Neural progenitor cell (in vitro differentiated cells): ENCODE measurements at regions not wholly inside any gene's neighbourhood (a gene's known extent, or its start where the extent isn't known, plus 50 kb on each side); places are given as distances from the start of the nearest gene placed in this dataset.

Source experiments
- DNase-seq: peaks from one replicate; pipeline ENCODE4 v3.0.0-alpha.2; 2016; ENCODE audit warnings: low spot score
- H2AFZ ChIP-seq: fragments of 200-600 bp; sonication (generic); replicated peaks from 2 replicates; pipeline ENCODE4 v1.6.1; 2016; ENCODE audit warnings: antibody characterized with exemption
- H3F3A ChIP-seq: fragments of 200-600 bp; sonication (generic); 2 replicates; pipeline ENCODE4 v1.6.1; 2016; ENCODE audit warnings: antibody characterized with exemption, low read depth
- H3K27ac ChIP-seq: fragments of 200-600 bp; sonication (generic); 2 replicates; pipeline ENCODE4 v1.5.1; 2016; ENCODE audit warnings: mild to moderate bottlenecking
- H3K27me3 ChIP-seq: fragments of 200-600 bp; sonication (generic); 2 replicates; pipeline ENCODE4 v1.6.1; 2016; ENCODE audit warnings: mild to moderate bottlenecking, moderate library complexity
- H3K36me3 ChIP-seq: fragments of 200-600 bp; sonication (generic); 2 replicates; pipeline ENCODE4 v1.5.1; 2016
- H3K4me1 ChIP-seq: fragments of 200-600 bp; sonication (generic); 2 replicates; pipeline ENCODE4 v1.6.1; 2016; ENCODE audit warnings: mixed run types
- H3K4me2 ChIP-seq: fragments of 200-600 bp; sonication (generic); 2 replicates; pipeline ENCODE4 v1.6.1; 2016
- H3K4me3 ChIP-seq: fragments of 200-600 bp; sonication (generic); 2 replicates; pipeline ENCODE4 v1.5.1; 2016
- H3K79me2 ChIP-seq: fragments of 200-600 bp; sonication (generic); 2 replicates; pipeline ENCODE4 v1.6.1; 2016; ENCODE audit warnings: low read depth
- H3K9ac ChIP-seq: fragments of 200-600 bp; sonication (generic); 2 replicates; pipeline ENCODE4 v1.6.1; 2016
- H3K9me3 ChIP-seq: fragments of 200-600 bp; sonication (generic); 2 replicates; pipeline ENCODE4 v1.5.1; 2016; ENCODE audit warnings: low read depth
- H4K20me1 ChIP-seq: fragments of 200-600 bp; sonication (generic); 2 replicates; pipeline ENCODE4 v1.6.1; 2016; ENCODE audit warnings: low read depth
- H3K27ac Mint-ChIP-seq: 3 replicates; pipeline ENCODE4 v1.8.0; 2021; ENCODE audit warnings: mixed read lengths
- H3K27me3 Mint-ChIP-seq: 2 replicates; pipeline ENCODE4 v1.8.0; 2022; ENCODE audit warnings: low read depth, mild to moderate bottlenecking, inconsistent platforms, moderate library complexity, mixed read lengths; ENCODE audit not compliant: insufficient read depth
- H3K36me3 Mint-ChIP-seq: 3 replicates; pipeline ENCODE4 v1.8.0; 2021; ENCODE audit warnings: mixed read lengths
- H3K4me1 Mint-ChIP-seq: 3 replicates; pipeline ENCODE4 v1.8.0; 2021; ENCODE audit warnings: mixed read lengths
- H3K4me3 Mint-ChIP-seq: 3 replicates; pipeline ENCODE4 v1.8.0; 2021; ENCODE audit warnings: mild to moderate bottlenecking, moderate library complexity, mixed read lengths
- H3K9me3 Mint-ChIP-seq: 3 replicates; pipeline ENCODE4 v1.8.0; 2020; ENCODE audit warnings: mixed read lengths
- CTCF ChIP-seq: fragments of 200-600 bp; sonication (generic); IDR thresholded peaks from 2 replicates; pipeline ENCODE4 v1.5.1; 2017; ENCODE audit warnings: antibody characterized with exemption, mild to moderate bottlenecking
- EZH2 ChIP-seq: fragments of 200-600 bp; sonication (generic); IDR thresholded peaks from 2 replicates; pipeline ENCODE4 v1.6.1; 2017; ENCODE audit warnings: antibody characterized with exemption, mild to moderate bottlenecking, moderate library complexity
- EZH2phosphoT487 ChIP-seq: fragments of 200-600 bp; sonication (generic); IDR thresholded peaks from 2 replicates; pipeline ENCODE4 v1.6.1; 2017; ENCODE audit warnings: antibody characterized with exemption

DNA sequence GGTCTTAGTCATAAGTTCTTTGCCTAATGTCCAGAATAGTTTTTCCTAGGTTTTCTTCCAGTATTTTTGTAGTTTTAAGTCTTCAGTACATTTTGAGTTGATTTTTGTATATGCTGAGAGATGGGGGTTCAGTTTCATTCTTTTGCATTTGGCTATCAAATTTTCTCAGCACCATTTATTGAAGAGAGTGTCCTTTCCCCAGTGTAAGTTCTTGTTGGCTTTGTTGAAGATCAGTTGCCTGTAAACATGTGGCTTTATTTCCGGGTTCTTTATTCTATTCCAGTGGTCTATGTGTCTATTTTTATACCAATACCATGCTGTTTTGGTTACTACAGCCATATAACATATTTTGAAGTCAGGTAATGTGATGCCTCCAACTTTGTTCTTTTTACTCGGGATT, 87.5 kb upstream of the MYCN start:
- Histone ChIP-seq H3K36me3 (no peaks in the 10 kb centered on the region), H3F3A (no peaks in the 10 kb centered on the region), H3K4me2 (no peak overlapping the region), H3K4me3 (no peak overlapping the region), H3K79me2 (no peaks in the 10 kb centered on the region), H3K4me1 (peaks cover 8% of the 10 kb centered on the region), H4K20me1 (no peaks in the 10 kb centered on the region), H2AFZ (no peak overlapping the region), H3K9ac (no peak overlapping the region), H3K27ac (no peak overlapping the region), H3K27me3 (no peaks in the 10 kb centered on the region), H3K9me3 (no peaks in the 10 kb centered on the region)
- Mint-ChIP-seq H3K4me1 (no peaks in the 10 kb centered on the region), H3K36me3 (no peaks in the 10 kb centered on the region), H3K27ac (no peak overlapping the region), H3K9me3 (peaks cover 6% of the 10 kb centered on the region), H3K4me3 (no peak overlapping the region), H3K27me3 (peaks cover 5% of the 10 kb centered on the region)
- DNase-seq: no peak
- TF ChIP-seq CTCF: no peak
- no peak for TF ChIP-seq EZH2
- no peak for TF ChIP-seq EZH2phosphoT487

DNA sequence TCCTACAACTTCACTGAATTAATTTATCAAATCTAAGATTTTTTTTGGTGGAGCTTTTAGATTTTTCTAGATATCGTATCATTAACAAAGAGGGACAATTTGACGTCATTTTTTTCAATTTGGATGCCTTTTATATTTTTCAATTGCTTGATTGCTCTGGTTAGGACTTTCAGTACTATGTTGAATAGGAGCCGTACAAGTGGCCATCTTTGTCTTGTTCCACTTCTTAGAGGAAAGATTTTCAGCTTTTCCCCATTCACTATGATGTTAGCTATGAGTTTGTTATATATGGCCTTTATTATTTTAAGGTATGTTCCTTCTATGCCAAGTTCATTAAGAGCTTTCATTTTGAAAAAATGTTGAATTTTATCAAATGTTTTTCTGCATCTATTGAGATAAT, 86.4 kb upstream of the MYCN start:
- H3K27me3 ChIP-seq: no peaks in the 10 kb centered on the region
- H3K27ac Mint-ChIP-seq: no peak overlapping the region
- H3K36me3 ChIP-seq: no peaks in the 10 kb centered on the region
- no peaks in the 10 kb centered on the region for H4K20me1 ChIP-seq
- H3K27me3 Mint-ChIP-seq: peaks cover 5% of the 10 kb centered on the region
- H2AFZ ChIP-seq: no peak overlapping the region
- no peak overlapping the region for H3K4me3 Mint-ChIP-seq
- no peak overlapping the region for H3K9ac ChIP-seq
- no peaks in the 10 kb centered on the region for H3K9me3 ChIP-seq
- TF ChIP-seq CTCF (no peak), EZH2 (no peak), EZH2phosphoT487 (no peak)
- H3K9me3 Mint-ChIP-seq: peaks cover 4% of the 10 kb centered on the region
- no peaks in the 10 kb centered on the region for H3K79me2 ChIP-seq
- peaks cover 2% of the 10 kb centered on the region for H3K4me1 Mint-ChIP-seq
- H3K4me2 ChIP-seq: no peak overlapping the region
- H3K36me3 Mint-ChIP-seq: no peaks in the 10 kb centered on the region
- peaks cover 8% of the 10 kb centered on the region for H3K4me1 ChIP-seq
- no peak overlapping the region for H3K4me3 ChIP-seq
- no peaks in the 10 kb centered on the region for H3F3A ChIP-seq
- no peak for DNase-seq
- H3K27ac ChIP-seq: no peak overlapping the region

DNA sequence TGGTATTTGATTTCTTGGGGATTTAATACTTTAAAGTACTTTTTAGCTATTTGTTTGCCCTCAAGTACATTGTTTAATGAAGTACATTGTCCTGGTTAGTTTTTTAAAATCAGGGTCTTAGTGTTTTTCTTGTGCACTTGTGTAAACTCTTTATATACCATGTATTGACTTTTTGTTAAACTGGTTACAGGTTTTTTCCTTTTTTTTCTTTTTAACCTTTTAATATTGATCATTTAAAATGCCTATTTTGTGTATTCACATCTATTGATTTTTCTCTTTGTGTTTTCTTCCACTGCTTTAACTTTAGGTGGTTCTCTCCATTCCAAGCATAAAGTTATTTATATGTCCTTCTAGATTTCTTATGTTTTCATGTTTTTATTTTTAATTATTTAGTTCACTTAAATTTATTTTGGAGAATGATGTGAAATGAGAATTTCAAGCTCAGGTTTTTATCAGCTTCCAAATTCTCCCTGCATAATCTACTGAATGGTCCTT, 84.5 kb upstream of the MYCN start:
- Histone ChIP-seq H3K4me1 (peaks cover 8% of the 10 kb centered on the region), H3K27ac (no peak overlapping the region), H3K9ac (no peak overlapping the region), H3K4me2 (no peak overlapping the region), H4K20me1 (no peaks in the 10 kb centered on the region), H3F3A (no peaks in the 10 kb centered on the region), H2AFZ (no peak overlapping the region), H3K36me3 (no peaks in the 10 kb centered on the region), H3K79me2 (no peaks in the 10 kb centered on the region), H3K27me3 (no peaks in the 10 kb centered on the region), H3K4me3 (no peak overlapping the region), H3K9me3 (no peaks in the 10 kb centered on the region)
- DNase-seq: no peak
- Mint-ChIP-seq H3K27ac (no peak overlapping the region), H3K9me3 (peaks cover 4% of the 10 kb centered on the region), H3K4me3 (no peak overlapping the region), H3K4me1 (peaks cover 4% of the 10 kb centered on the region), H3K36me3 (no peaks in the 10 kb centered on the region), H3K27me3 (peaks cover 5% of the 10 kb centered on the region)
- TF ChIP-seq CTCF (no peak), EZH2phosphoT487 (no peak), EZH2 (no peak)
